Non-pigmented ciliary epithelial cell (primary cell): ENCODE measurements at regions not wholly inside any gene's neighbourhood (a gene's known extent, or its start where the extent isn't known, plus 50 kb on each side); places are given as distances from the start of the nearest gene placed in this dataset.

Experiments
- DNase-seq: peaks from one replicate; pipeline ENCODE4 v3.0.0-alpha.2; 2010; ENCODE audit warnings: low read depth

- DNase-seq, result no peak
Measured at GRCh38 chr15:39312984-39313383, 267.9 kb upstream of the THBS1 start.

DNA sequence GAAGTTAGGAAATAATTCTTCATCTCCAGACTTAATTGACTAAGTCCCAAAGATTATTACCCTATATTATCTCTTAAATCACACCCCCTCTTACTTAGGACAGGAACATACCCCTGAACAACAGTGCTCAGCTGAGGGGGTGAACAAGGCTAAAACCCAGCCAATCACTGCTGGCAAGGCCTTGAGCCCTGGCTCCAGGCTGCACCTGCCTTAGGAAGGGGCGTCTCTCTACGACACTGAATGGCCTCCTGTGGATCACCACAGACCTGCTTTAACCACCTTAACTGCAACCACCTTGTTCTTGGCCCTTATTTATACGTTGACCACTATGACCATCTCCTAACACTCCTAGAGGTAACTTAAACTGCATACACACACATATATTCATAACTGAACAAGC is 267.4 kb upstream of the THBS1 start:
- DNase-seq, result no peak

GRCh38 chr15:39313881-39314280 is 267.0 kb upstream of the THBS1 start:
- DNase-seq, result no peak

DNA sequence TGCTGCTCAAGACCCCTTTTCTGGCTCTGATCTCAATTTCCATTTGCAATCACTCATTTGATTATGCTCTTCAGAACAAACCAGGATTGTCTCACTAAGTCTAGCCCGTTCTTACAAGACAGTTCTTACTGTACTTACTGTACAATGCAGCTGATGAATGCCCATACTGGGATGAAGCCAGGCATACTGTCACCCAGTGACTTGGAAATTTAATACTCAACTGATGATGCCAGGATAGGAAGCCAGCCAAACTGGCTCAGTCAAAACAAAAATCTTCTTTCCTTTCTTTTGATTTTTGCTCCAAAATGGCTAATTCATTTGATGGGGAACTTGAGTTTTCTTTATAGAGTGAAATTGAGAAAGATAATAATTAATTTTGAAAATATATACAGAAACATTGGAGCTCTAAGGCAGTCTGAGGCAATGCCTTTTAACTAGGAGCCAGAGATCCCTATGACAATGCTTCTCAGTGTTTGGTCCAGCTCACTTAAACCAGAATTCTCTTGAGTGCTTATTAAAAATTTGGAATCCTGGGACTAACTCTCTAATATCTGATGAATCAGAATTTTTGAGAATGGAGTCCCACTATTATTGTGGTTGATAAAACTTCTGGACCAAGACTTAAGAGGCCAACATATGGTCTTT is 265.6 kb upstream of the THBS1 start:
- DNase-seq, result no peak

GRCh38 chr15:39317225-39317624 is 263.7 kb upstream of the THBS1 start:
- DNase-seq, result no peak

- DNase-seq, result no peak
Measured at GRCh38 chr15:39318231-39318630, 262.6 kb upstream of the THBS1 start.

- no peak for DNase-seq
Measured at GRCh38 chr15:39320355-39320754, 260.5 kb upstream of the THBS1 start.

- no peak for DNase-seq
Measured at GRCh38 chr15:39320886-39321285, 260.0 kb upstream of the THBS1 start.

GRCh38 chr15:39321977-39322376 is 258.9 kb upstream of the THBS1 start:
- DNase-seq, result no peak

DNA sequence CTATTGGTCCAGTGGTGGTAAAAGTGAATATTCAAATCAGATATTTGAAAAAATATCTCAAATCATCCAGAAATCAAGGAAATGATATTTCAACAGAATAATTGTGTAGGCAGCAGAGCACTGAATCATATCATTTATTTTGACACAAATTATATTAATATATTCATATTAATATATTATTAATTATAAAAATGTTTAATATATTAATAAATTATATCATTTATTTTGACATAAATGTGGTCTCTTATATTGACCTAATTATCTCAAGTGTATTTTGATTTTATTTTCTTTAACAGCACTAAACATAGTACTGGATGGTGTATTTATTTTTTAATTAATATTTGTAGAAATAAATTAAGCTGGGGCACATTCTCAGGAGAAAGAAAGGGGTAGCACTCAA is 257.7 kb upstream of the THBS1 start:
- no peak for DNase-seq

DNA sequence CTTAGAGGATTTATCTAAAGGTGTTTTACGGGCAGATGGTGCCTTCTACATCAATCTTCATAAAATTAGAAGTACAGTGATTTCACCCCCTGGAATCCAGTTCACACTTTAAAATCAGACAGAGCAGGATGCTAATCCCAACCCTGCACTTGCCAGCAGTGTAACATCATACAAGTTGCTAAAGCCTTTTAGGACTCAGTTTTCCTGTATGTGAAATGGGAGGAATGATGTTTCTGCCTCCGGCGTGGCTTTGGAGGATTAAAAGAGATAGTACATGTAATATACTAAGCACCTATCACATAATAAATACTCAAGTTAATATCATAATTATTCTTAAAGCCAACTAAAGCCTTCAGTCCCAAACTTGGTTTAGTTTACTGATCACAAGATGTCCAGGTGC is 257.2 kb upstream of the THBS1 start:
- DNase-seq, result no peak

- DNase-seq, result no peak
Measured at GRCh38 chr15:39326306-39326975, 254.4 kb upstream of the THBS1 start.

DNA sequence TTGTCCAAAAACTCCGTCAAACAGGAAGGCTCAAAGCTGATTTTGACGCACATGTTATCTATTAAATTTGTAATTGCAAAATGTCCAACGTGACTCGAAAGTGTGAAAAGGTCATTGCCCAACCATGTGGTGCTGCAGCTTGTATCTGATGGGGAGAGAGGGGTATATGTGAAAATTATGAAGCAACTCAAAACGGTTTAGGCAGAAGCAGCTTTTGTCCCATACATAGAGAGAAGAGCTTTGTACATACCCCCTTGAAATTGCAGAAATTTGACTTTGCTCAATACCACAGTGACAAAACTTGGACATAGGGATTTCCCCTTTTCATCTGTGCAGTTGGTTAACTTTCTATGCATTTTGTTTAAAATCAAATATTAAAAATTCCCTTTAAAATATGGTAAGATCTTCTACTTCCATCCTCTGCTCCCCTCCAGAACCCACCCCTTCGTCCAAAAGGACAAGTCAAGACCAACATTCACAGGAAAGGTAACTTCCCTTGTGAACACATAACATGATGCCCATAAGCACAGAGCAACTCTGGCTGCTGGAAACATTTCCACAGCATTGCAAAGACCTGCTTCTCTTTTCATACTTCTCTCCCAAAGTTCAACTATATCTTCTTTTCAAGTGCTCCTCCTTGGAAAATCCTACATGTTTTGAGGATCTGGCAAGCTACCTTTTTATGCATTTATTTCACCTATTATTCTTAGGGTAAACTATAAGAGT is 253.7 kb upstream of the THBS1 start:
- no peak for DNase-seq

- DNase-seq, result no peak
Measured at GRCh38 chr15:39330061-39330460, 250.8 kb upstream of the THBS1 start.

GRCh38 chr15:39331584-39331983 is 249.3 kb upstream of the THBS1 start:
- no peak for DNase-seq

- DNase-seq, result no peak
Measured at GRCh38 chr15:39332846-39333245, 248.0 kb upstream of the THBS1 start.

GRCh38 chr15:39333393-39333792 is 247.5 kb upstream of the THBS1 start:
- no peak for DNase-seq

- DNase-seq, result no peak
Measured at GRCh38 chr15:39333896-39334295, 247.0 kb upstream of the THBS1 start.

DNA sequence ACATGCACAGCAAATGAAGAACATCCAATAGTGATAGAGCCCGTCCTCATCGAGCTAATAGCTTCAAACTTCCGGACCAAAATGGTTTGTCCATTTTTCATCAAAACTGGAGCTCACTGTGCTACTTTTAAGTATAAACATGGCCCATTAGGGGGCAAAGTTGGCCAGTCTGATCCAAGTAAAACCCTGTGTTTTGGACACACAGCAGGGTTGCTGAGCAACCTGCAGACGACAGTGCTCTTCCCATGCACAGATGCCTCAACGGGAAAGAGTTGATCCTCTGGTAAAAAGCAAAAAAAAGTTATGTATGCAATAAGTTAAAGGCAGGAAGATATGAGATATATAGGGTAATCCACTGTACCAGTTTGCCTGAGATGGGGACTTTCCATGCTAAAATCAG is 244.0 kb upstream of the THBS1 start:
- no peak for DNase-seq

DNA sequence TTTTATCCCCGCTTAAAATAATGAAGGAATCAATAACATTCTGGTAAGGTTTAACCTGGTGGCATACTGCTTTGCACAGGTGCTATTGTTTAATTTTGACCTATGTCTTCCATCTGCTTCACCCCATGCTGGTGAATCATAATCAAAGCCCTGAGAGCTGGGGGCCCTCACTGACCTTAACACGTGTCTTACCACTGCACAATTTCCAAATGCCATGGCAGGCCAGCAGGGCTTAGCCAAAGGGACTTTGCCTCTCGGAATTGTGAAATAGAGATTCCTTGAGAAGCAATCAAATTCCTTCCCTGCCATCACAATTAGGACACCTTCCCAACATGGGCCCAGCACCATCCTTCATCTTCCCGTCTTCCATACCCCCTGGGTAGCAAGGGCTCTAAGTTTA is 242.6 kb upstream of the THBS1 start:
- DNase-seq, result no peak

- DNase-seq, result no peak
Measured at GRCh38 chr15:39340903-39341645, 239.8 kb upstream of the THBS1 start.

DNA sequence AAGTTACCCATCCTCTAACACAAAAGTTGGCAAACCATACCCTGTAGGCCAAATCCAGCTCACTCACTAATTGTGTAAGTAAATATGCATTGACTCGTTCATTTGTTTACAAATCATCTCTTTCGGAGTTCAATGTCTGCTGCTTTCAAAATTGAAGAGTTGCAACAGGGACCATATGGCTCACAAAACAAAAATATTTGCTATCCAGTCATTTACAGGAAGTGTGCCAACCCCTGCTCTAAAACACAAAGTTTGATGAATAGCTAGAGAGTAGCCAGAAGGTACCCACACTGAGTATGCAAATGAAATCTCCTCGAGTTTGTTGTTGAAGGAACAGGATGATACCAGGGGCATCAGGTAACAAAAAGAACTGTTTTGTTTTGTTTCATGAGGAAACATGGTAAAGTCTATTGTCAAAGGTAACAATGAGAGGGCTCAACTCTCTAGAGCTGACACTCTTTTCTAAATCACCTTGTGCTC is 236.2 kb upstream of the THBS1 start:
- no peak for DNase-seq

DNA sequence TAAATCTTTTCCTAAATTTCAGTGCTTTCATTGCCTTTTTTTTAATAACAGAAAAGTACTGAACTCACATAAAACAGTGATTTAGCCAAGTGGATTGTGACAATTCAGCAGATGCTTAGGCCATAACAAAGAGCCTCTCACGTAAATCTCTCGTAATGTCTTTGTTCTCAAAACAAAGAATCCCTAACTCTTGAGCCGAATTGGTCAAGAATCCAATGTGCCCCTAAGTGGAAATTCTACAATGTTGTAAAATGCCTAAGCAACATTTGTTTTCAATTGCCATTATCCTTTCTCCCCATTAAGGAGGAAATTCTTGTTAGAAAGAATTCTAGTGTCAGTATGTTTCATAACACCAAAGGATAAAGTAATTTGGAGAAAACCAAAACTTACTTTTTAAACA is 235.7 kb upstream of the THBS1 start:
- DNase-seq, result no peak
